A673 (cell line): ENCODE measurements at regions not wholly inside any gene's neighbourhood (a gene's known extent, or its start where the extent isn't known, plus 50 kb on each side); places are given as distances from the start of the nearest gene placed in this dataset.

Experiments used
- BruUV-seq: library from RNA; stranded (reverse); fragments of 400-500 nt; replicated peaks from 2 replicates; lab custom pipeline; 2021; lab: Mats Ljungman, UMichigan
- CTCF ChIA-PET: fragments of 300-600 bp; sonication (Branson Sonifier 250); formaldehyde crosslinking; loops from one replicate; lab custom pipeline; 2022; ENCODE audit warnings: antibody characterized with exemption; lab: Charles Lee
- POLR2A ChIA-PET: fragments of 300-600 bp; sonication (Branson Sonifier 250); formaldehyde crosslinking; loops from one replicate; lab custom pipeline; 2022; ENCODE audit warnings: antibody characterized with exemption; ENCODE audit not compliant: low non-redundant PET; lab: Charles Lee
- DNase-seq: peaks from one replicate; pipeline ENCODE4 v3.0.0-alpha.2; 2015; ENCODE audit warnings: low spot score
- H3K27ac ChIP-seq: fragments of 200-600 bp; sonication (generic); 2 replicates; pipeline ENCODE4 v1.5.1; 2016; ENCODE audit warnings: mixed run types, low read depth, mild to moderate bottlenecking, mixed read lengths, antibody characterized with exemption, low read length; ENCODE audit not compliant: poor library complexity, severe bottlenecking
- H3K27me3 ChIP-seq: fragments of 200-600 bp; sonication (generic); replicated peaks from 2 replicates; pipeline ENCODE4 v1.6.1; 2017; ENCODE audit warnings: mixed run types, low read depth, mild to moderate bottlenecking, mixed read lengths, antibody characterized with exemption, low read length; ENCODE audit not compliant: insufficient read depth, poor library complexity
- H3K36me3 ChIP-seq: fragments of 200-600 bp; sonication (generic); 2 replicates; pipeline ENCODE4 v1.6.1; 2016; ENCODE audit warnings: mixed run types, mild to moderate bottlenecking, mixed read lengths, antibody characterized with exemption, low read length; ENCODE audit not compliant: insufficient read depth, poor library complexity, severe bottlenecking
- H3K4me1 ChIP-seq: fragments of 200-600 bp; sonication (generic); 2 replicates; pipeline ENCODE4 v1.6.1; 2017; ENCODE audit warnings: mixed run types, mild to moderate bottlenecking, mixed read lengths, antibody characterized with exemption, low read length; ENCODE audit not compliant: insufficient read depth, poor library complexity, severe bottlenecking
- H3K4me3 ChIP-seq: fragments of 200-600 bp; sonication (generic); 2 replicates; pipeline ENCODE4 v1.5.1; 2016; ENCODE audit warnings: low read depth, mixed run types, mild to moderate bottlenecking, mixed read lengths, low read length; ENCODE audit not compliant: poor library complexity, severe bottlenecking
- H3K9me3 ChIP-seq: fragments of 200-600 bp; sonication (generic); 2 replicates; pipeline ENCODE4 v1.6.1; 2016; ENCODE audit warnings: mixed run types, low read depth, mild to moderate bottlenecking, mixed read lengths, antibody characterized with exemption, low read length; ENCODE audit not compliant: poor library complexity, severe bottlenecking
- EZH2 ChIP-seq: fragments of 200-600 bp; sonication (generic); IDR thresholded peaks from 2 replicates; pipeline ENCODE4 v1.6.1; 2017; ENCODE audit warnings: borderline replicate concordance, low read depth, mild to moderate bottlenecking, mixed read lengths, antibody characterized with exemption, low read length; ENCODE audit not compliant: poor library complexity, severe bottlenecking
- intact Hi-C: fragments of 100-400 bp; cut with micrococcal nuclease; formaldehyde crosslinking; loops from one replicate; pipeline ENCODE4 v1.10.0; 2022; ENCODE audit not compliant: unreplicated experiment
- TF ChIP-seq, protein P1 (sequence below): fragments of 300-800, 200-600 bp; sonication (generic); conservative IDR thresholded peaks from 2 replicates; pipeline ENCODE4 v1.5.1; 2017; ENCODE audit warnings: low read depth, mild to moderate bottlenecking, antibody characterized with exemption, low read length, moderate library complexity, mixed read lengths

DNA sequence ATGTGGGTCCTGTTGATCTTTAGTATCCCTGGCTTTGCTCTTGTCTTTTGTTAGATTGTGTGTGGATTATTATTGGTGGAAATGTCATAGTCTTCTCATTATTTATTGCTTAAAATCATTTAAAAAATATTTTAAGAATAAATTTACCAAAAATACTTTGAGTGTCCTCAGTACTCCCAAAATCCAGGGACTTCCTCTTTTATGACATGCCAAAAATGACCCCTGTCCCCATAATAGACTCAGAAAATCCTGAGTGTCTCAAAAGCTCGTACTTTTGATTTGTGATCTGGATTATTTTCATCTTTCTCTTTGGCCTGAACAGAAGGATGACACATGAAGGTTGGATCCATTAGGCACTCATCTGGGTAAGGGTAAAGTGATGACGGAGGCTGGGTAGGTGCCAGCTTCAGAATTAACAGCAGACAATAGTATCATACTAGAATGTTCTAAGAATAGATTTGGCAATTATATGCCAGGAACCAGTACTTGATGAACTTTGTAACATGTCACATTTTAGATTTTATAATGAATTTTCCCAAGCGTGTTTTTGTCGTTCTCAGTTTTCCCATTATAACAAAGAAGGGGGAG is 602.2 kb upstream of the CDH8 start:
- POLR2A ChIA-PET = no interaction called here
- H3K4me3 ChIP-seq = no peak overlapping the region
- no peaks in the 10 kb centered on the region for H3K9me3 ChIP-seq
- no peaks in the 10 kb centered on the region for H3K27me3 ChIP-seq
- CTCF ChIA-PET = no interaction called here
- TF ChIP-seq EZH2 = no peak
- TF ChIP-seq, protein P1, sequence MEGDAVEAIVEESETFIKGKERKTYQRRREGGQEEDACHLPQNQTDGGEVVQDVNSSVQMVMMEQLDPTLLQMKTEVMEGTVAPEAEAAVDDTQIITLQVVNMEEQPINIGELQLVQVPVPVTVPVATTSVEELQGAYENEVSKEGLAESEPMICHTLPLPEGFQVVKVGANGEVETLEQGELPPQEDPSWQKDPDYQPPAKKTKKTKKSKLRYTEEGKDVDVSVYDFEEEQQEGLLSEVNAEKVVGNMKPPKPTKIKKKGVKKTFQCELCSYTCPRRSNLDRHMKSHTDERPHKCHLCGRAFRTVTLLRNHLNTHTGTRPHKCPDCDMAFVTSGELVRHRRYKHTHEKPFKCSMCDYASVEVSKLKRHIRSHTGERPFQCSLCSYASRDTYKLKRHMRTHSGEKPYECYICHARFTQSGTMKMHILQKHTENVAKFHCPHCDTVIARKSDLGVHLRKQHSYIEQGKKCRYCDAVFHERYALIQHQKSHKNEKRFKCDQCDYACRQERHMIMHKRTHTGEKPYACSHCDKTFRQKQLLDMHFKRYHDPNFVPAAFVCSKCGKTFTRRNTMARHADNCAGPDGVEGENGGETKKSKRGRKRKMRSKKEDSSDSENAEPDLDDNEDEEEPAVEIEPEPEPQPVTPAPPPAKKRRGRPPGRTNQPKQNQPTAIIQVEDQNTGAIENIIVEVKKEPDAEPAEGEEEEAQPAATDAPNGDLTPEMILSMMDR = no peak
- intact Hi-C loops = no loop called here
- no TSS peak for BruUV-seq
- H3K4me1 ChIP-seq = no peaks in the 10 kb centered on the region
- DNase-seq = no peak
- no peak overlapping the region for H3K27ac ChIP-seq
- H3K36me3 ChIP-seq = no peaks in the 10 kb centered on the region

DNA sequence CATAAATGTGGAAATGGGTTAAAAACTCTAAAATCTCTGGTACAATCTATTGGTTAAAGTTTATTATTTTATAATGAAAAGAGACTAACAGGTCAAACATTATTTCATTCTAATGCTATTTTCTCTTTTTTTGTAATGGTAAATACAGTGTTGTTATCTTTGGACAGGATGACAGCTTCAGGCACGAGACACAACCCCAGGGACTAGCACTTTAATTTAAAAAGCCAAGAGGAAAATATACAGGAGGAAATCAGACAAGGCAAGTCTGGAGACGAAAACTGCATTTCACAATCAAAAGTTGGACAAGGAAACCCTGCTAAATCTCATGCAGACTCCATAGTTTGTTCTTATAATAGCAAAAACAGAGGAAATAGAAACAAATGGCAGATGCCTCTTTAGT is 589.1 kb upstream of the CDH8 start:
- H3K9me3 ChIP-seq = no peaks in the 10 kb centered on the region
- no TSS peak for BruUV-seq
- H3K4me3 ChIP-seq = no peak overlapping the region
- no peak for TF ChIP-seq EZH2
- TF ChIP-seq, protein P1 = no peak
- CTCF ChIA-PET = no interaction called here
- no peaks in the 10 kb centered on the region for H3K36me3 ChIP-seq
- intact Hi-C loops = no loop called here
- H3K27me3 ChIP-seq = no peaks in the 10 kb centered on the region
- POLR2A ChIA-PET = no interaction called here
- no peaks in the 10 kb centered on the region for H3K4me1 ChIP-seq
- H3K27ac ChIP-seq = no peak overlapping the region
- no peak for DNase-seq

DNA sequence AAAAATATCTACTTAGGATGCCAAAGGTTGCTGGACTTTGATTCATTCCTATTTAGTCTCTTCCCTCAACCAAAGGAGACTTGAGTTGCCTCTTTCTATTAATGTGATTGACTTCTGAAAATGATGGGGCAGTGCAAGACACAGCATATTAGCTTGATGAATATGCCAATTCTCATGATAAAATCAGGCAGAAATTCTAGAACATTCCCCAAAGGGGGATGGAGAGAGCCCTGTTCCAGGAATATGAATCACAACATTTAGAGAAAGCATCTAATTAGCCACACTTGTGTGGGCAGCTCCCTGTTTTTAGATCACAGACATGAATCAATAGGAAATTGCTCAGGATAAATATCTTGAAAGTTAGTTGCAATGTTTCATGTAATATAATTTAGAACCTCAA is 584.0 kb upstream of the CDH8 start:
- Histone ChIP-seq H3K27me3 (no peaks in the 10 kb centered on the region), H3K27ac (no peak overlapping the region), H3K4me1 (no peaks in the 10 kb centered on the region), H3K9me3 (no peaks in the 10 kb centered on the region), H3K4me3 (no peak overlapping the region), H3K36me3 (no peaks in the 10 kb centered on the region)
- no TSS peak for BruUV-seq
- TF ChIP-seq, protein P1 = no peak
- TF ChIP-seq EZH2 = no peak
- intact Hi-C loops = no loop called here
- ChIA-PET CTCF (no interaction called here), POLR2A (no interaction called here)
- DNase-seq = no peak
